ENCODE measurements at regions not wholly inside any gene's neighbourhood (a gene's known extent, or its start where the extent isn't known, plus 50 kb on each side); places are given as distances from the start of the nearest gene placed in this dataset.

DNA sequence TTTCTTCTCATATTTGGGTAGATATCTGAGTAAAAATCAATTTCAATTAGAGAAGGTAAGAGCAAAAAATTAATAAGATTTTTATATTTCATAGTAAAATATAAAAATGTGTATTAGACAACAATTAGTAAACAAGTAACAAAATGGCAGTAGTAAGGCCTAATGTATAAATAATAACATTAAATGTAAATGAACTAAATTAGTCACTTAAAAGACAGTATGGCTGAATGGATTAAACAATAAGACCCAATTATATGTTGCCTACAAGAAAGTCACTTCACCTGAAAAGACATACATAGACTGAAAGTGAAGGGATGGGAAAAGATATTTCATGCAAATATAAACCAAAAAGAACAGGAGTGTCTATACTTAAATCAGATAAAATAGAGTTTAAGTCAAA is 147.6 kb downstream of the TRMT11 start:
- no peak overlapping the region for H3K9ac ChIP-seq (ENCODE audit: insufficient read length)
- no peak for DNase-seq (ENCODE audit: low read depth, low spot score)
- TF ChIP-seq FOXP2 (optimal IDR thresholded peaks at IDR 0.05; ENCODE audit: control extremely low read depth, extremely low read length, insufficient read depth) (no peak), POLR2AphosphoS5 (IDR thresholded peaks at IDR 0.05; ENCODE audit: borderline replicate concordance, low read depth, low read length) (no peak), EZH2 (IDR thresholded peaks at IDR 0.05) (no peak)
- peaks cover 7% of the 10 kb centered on the region for H3K36me3 ChIP-seq (ENCODE audit: insufficient read depth, low read length)
- H3K27ac ChIP-seq: no peak overlapping the region
- H3K9me3 ChIP-seq (ENCODE audit: low read depth, low read length): 0 out of 2 replicates have a peak, but pooled peaks cover 3% of the 10 kb centered on the region
- H3K4me3 ChIP-seq: no peak overlapping the region

DNA sequence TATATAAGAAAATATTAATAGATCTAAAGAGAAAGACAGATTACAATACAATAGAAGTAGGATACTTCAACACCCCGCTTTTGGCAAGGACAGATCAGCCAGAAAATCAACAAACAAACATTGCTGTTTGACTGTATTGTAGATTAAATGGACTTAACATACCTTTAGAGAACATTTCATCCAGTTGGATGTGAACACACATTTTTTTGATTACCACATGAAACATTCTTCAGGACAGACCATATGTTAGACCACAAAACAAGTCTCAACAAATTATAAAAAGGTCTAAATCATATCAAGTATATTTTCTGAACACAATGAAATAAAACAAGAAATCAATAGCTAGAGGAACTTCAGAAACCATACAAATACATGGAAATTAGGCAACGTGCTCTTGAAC is 148.2 kb downstream of the TRMT11 start:
- no peak overlapping the region for H3K4me3 ChIP-seq
- H3K9me3 ChIP-seq (ENCODE audit: low read depth, low read length): 0 out of 2 replicates have a peak, but pooled peaks cover 3% of the 10 kb centered on the region
- TF ChIP-seq POLR2AphosphoS5 (IDR thresholded peaks at IDR 0.05; ENCODE audit: borderline replicate concordance, low read depth, low read length) (no peak), FOXP2 (optimal IDR thresholded peaks at IDR 0.05; ENCODE audit: control extremely low read depth, extremely low read length, insufficient read depth) (no peak), EZH2 (IDR thresholded peaks at IDR 0.05) (no peak)
- no peak overlapping the region for H3K9ac ChIP-seq (ENCODE audit: insufficient read length)
- peaks cover 7% of the 10 kb centered on the region for H3K36me3 ChIP-seq (ENCODE audit: insufficient read depth, low read length)
- no peak for DNase-seq (ENCODE audit: low read depth, low spot score)
- H3K27ac ChIP-seq: no peak overlapping the region

DNA sequence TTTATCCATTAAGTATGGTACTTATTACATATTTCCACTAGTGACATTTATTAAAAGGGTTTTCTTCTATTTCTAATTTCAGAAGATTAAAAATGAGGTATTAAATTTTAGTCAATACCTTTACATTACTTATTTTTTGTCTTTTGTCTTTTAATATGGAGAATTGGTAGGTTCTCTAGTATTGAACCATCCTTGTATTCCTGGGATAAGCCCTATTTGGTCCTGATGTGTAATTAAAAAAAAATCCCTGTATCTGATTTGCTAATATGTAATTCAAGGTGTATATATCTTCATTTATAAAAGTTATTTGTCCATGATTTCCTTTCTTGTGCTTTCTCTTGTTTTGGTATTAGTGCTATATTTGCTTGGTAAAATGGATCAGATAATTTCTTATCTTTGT is 153.7 kb downstream of the TRMT11 start:
- Histone ChIP-seq H3K36me3 (ENCODE audit: insufficient read depth, low read length) (no peaks in the 10 kb centered on the region; the same call in 1 of the 2 replicates), H3K4me3 (no peak overlapping the region), H3K9ac (ENCODE audit: insufficient read length) (no peak overlapping the region), H3K27ac (no peak overlapping the region), H3K9me3 (ENCODE audit: low read depth, low read length) (no peaks in the 10 kb centered on the region)
- DNase-seq (ENCODE audit: low read depth, low spot score): no peak
- TF ChIP-seq POLR2AphosphoS5 (IDR thresholded peaks at IDR 0.05; ENCODE audit: borderline replicate concordance, low read depth, low read length): no peak
- TF ChIP-seq EZH2 (IDR thresholded peaks at IDR 0.05): no peak
- no peak for TF ChIP-seq FOXP2 (optimal IDR thresholded peaks at IDR 0.05; ENCODE audit: control extremely low read depth, extremely low read length, insufficient read depth)

DNA sequence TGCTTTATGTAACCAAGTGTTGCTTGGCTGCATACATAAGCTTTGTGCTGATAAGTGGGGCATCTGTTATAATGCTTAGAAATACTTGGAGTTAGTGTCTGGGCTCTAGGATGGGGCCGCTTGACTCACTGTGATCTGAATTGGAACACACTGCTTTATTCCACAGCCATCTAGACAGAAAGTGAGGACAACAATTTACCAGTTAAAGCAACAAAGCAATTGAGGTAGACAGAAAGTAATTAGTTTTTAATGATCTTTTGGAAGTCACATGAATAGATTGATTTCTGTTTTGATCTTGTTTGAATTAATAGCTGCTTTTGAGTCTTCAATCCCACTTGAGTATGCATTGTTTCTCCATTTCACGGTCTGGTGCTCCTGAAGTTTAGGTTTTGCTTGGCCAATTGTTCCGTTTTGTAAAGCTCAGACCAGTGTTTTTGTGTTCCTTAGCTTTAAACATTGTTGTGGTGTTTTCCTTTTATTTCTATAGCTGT is 157.5 kb downstream of the TRMT11 start:
- H3K27ac ChIP-seq: no peak overlapping the region
- DNase-seq (ENCODE audit: low read depth, low spot score): no peak
- H3K9ac ChIP-seq (ENCODE audit: insufficient read length): no peak overlapping the region
- TF ChIP-seq POLR2AphosphoS5 (IDR thresholded peaks at IDR 0.05; ENCODE audit: borderline replicate concordance, low read depth, low read length): no peak
- no peak for TF ChIP-seq FOXP2 (optimal IDR thresholded peaks at IDR 0.05; ENCODE audit: control extremely low read depth, extremely low read length, insufficient read depth)
- no peak for TF ChIP-seq EZH2 (IDR thresholded peaks at IDR 0.05)
- H3K36me3 ChIP-seq (ENCODE audit: insufficient read depth, low read length): no peaks in the 10 kb centered on the region
- H3K4me3 ChIP-seq: no peak overlapping the region
- H3K9me3 ChIP-seq (ENCODE audit: low read depth, low read length): no peaks in the 10 kb centered on the region

DNA sequence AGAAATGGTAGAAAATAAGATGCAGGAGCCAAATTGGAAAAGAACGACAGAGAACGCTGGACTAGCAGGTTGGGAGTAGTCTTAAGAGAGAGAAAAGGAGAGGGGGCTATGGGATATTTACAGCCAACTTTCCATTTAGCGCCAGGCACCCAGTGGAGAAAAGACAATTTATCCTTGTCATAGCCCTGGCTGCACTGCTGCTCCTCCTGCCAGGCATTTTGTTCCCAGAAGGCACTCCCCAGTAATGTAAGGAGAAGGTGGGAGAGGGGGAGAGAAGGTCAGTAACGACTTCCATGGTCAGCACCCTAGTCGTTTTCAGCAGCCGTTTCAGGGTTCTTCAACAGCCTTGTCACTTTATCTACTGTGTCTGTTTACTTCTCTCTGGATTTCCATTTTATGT is 159.0 kb downstream of the TRMT11 start:
- Histone ChIP-seq H3K9me3 (ENCODE audit: low read depth, low read length) (no peaks in the 10 kb centered on the region), H3K9ac (ENCODE audit: insufficient read length) (no peak overlapping the region), H3K4me3 (no peak overlapping the region), H3K36me3 (ENCODE audit: insufficient read depth, low read length) (no peaks in the 10 kb centered on the region), H3K27ac (no peak overlapping the region)
- DNase-seq (ENCODE audit: low read depth, low spot score): no peak
- no peak for TF ChIP-seq FOXP2 (optimal IDR thresholded peaks at IDR 0.05; ENCODE audit: control extremely low read depth, extremely low read length, insufficient read depth)
- TF ChIP-seq EZH2 (IDR thresholded peaks at IDR 0.05): no peak
- TF ChIP-seq POLR2AphosphoS5 (IDR thresholded peaks at IDR 0.05; ENCODE audit: borderline replicate concordance, low read depth, low read length): no peak

DNA sequence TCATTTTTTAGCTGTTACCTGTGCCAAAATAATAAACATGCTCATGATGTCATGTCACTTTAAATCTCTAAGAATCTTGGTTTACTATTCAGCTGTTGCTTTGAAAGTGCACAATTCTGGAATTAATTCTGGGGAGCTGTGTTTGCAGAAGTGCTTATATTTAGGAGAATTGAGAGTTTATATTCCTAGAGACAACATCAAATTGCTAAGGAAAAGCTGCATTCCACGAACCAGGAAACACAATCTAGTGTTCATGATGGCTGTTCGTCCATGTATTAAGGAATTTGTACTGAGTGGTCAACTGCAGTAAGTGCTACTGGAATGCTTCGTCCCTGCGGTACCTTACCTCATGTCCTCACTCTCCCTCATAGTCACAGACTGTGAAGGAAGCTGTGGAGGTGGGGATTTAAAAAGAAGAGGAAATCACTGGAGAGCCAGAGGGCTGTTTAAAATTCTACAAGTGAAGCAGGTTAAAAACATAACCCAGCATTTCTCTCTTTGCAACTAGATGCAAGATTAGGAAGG is 161.0 kb downstream of the TRMT11 start:
- Histone ChIP-seq H3K9me3 (ENCODE audit: low read depth, low read length) (no peaks in the 10 kb centered on the region), H3K4me3 (no peak overlapping the region), H3K9ac (ENCODE audit: insufficient read length) (no peak overlapping the region), H3K27ac (no peak overlapping the region), H3K36me3 (ENCODE audit: insufficient read depth, low read length) (no peaks in the 10 kb centered on the region)
- TF ChIP-seq POLR2AphosphoS5 (IDR thresholded peaks at IDR 0.05; ENCODE audit: borderline replicate concordance, low read depth, low read length) (no peak), EZH2 (IDR thresholded peaks at IDR 0.05) (no peak), FOXP2 (optimal IDR thresholded peaks at IDR 0.05; ENCODE audit: control extremely low read depth, extremely low read length, insufficient read depth) (no peak)
- no peak for DNase-seq (ENCODE audit: low read depth, low spot score)

DNA sequence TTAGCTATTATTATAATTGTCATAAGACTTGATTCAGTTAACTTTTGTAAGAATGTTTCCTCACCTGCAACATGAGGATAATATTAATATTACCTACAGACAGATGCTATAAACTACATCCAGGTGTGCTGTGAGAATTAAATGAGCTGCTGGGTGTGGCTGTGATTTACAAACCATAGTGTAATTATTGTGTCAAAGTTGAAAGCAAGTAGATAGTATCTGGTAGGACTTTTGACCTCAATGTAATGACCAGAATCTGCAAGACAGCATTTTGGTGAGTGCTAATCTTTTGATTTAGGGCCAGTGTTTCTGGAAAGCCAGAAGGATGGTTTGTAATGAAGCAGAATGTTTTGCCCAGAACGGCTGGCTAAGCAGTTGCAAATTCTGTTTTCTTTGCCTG is 162.5 kb downstream of the TRMT11 start:
- H3K36me3 ChIP-seq (ENCODE audit: insufficient read depth, low read length): no peaks in the 10 kb centered on the region
- no peak for DNase-seq (ENCODE audit: low read depth, low spot score)
- H3K4me3 ChIP-seq: no peak overlapping the region
- H3K27ac ChIP-seq: no peak overlapping the region
- no peak overlapping the region for H3K9ac ChIP-seq (ENCODE audit: insufficient read length)
- no peak for TF ChIP-seq POLR2AphosphoS5 (IDR thresholded peaks at IDR 0.05; ENCODE audit: borderline replicate concordance, low read depth, low read length)
- no peak for TF ChIP-seq EZH2 (IDR thresholded peaks at IDR 0.05)
- TF ChIP-seq FOXP2 (optimal IDR thresholded peaks at IDR 0.05; ENCODE audit: control extremely low read depth, extremely low read length, insufficient read depth): no peak
- no peaks in the 10 kb centered on the region for H3K9me3 ChIP-seq (ENCODE audit: low read depth, low read length)

DNA sequence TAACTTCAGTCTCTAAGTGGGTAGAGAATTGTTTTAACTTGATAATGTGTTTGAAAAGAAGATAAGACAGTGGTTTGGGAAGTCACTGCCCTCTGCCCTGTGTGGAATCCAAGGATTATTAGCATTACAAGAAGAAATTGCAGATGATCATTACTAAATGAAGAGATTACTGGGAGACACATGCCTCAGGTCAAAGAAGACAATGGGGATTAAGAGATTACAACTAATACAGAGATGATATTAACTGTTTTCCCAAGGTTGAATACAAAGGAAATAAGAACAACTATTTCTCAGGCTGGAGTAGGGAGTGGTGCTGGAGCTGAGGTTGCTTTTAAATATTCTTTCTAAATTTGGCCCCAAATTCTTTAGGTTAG is 166.0 kb downstream of the TRMT11 start:
- TF ChIP-seq POLR2AphosphoS5 (IDR thresholded peaks at IDR 0.05; ENCODE audit: borderline replicate concordance, low read depth, low read length) (no peak), FOXP2 (optimal IDR thresholded peaks at IDR 0.05; ENCODE audit: control extremely low read depth, extremely low read length, insufficient read depth) (no peak), EZH2 (IDR thresholded peaks at IDR 0.05) (no peak)
- Histone ChIP-seq H3K9ac (ENCODE audit: insufficient read length) (no peak overlapping the region), H3K27ac (no peak overlapping the region), H3K36me3 (ENCODE audit: insufficient read depth, low read length) (no peaks in the 10 kb centered on the region), H3K9me3 (ENCODE audit: low read depth, low read length) (no peaks in the 10 kb centered on the region), H3K4me3 (no peak overlapping the region)
- DNase-seq (ENCODE audit: low read depth, low spot score): no peak

DNA sequence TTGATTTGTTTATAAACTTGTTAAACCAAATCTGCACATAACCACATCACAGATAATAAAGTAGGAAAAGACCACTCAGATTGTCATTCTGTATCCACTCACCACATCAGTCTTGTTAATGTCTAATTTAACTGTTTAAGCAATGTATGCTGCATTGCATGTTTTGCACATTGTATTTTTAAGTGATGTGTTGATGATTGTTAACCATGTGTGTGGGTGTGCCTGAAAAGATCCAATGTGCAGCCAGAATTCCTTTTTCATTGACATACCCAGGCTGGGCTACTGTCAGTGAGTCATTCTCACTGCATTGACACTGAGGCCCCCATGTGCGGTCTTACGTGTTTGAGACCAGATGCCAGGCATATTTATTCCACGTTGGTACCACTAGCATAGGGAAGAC is 167.3 kb downstream of the TRMT11 start:
- DNase-seq (ENCODE audit: low read depth, low spot score): no peak
- Histone ChIP-seq H3K4me3 (no peak overlapping the region), H3K27ac (no peak overlapping the region), H3K9ac (ENCODE audit: insufficient read length) (no peak overlapping the region), H3K36me3 (ENCODE audit: insufficient read depth, low read length) (no peaks in the 10 kb centered on the region), H3K9me3 (ENCODE audit: low read depth, low read length) (no peaks in the 10 kb centered on the region)
- no peak for TF ChIP-seq POLR2AphosphoS5 (IDR thresholded peaks at IDR 0.05; ENCODE audit: borderline replicate concordance, low read depth, low read length)
- TF ChIP-seq FOXP2 (optimal IDR thresholded peaks at IDR 0.05; ENCODE audit: control extremely low read depth, extremely low read length, insufficient read depth): no peak
- no peak for TF ChIP-seq EZH2 (IDR thresholded peaks at IDR 0.05)
